ENCODE measurements at regions not wholly inside any gene's neighbourhood (a gene's known extent, or its start where the extent isn't known, plus 50 kb on each side); places are given as distances from the start of the nearest gene placed in this dataset.

- peaks cover 12% of the 10 kb centered on the region for H3K9me3 ChIP-seq (replicated peaks; ENCODE audit: control insufficient read depth, low read depth, low read length)
- no peak overlapping the region for H3K27ac ChIP-seq (ENCODE audit: low read length)
- H3K4me1 ChIP-seq (ENCODE audit: control insufficient read depth, insufficient read depth, low read length), result no peaks in the 10 kb centered on the region
- no peak overlapping the region for H3K4me3 ChIP-seq (ENCODE audit: low read length)
- no peak for DNase-seq
- WGBS (ENCODE audit: insufficient coverage), result 78% methylated on average over 1 of the region's 1 CpG
- H3K27me3 ChIP-seq (ENCODE audit: control insufficient read depth, insufficient read depth, low read length), result no peaks in the 10 kb centered on the region
- no peaks in the 10 kb centered on the region for H3K36me3 ChIP-seq (ENCODE audit: control insufficient read depth, insufficient read depth, low read length)
Observed at GRCh38 chr5:118653183-118653582, 335.2 kb downstream of the DTWD2 start.

GRCh38 chr5:118651002-118651401, 337.3 kb downstream of the DTWD2 start:
- Histone ChIP-seq H3K36me3 (ENCODE audit: control insufficient read depth, insufficient read depth, low read length) (no peaks in the 10 kb centered on the region), H3K4me3 (ENCODE audit: low read length) (no peak overlapping the region), H3K4me1 (ENCODE audit: control insufficient read depth, insufficient read depth, low read length) (no peaks in the 10 kb centered on the region), H3K9me3 (replicated peaks; ENCODE audit: control insufficient read depth, low read depth, low read length) (no peaks in the 10 kb centered on the region), H3K27ac (ENCODE audit: low read length) (no peak overlapping the region), H3K27me3 (ENCODE audit: control insufficient read depth, insufficient read depth, low read length) (no peaks in the 10 kb centered on the region)
- no peak for DNase-seq
- no CpG with 5 or more reads among the region's 3 CpGs for WGBS (ENCODE audit: insufficient coverage)

- Histone ChIP-seq H3K27ac (ENCODE audit: low read length) (no peak overlapping the region), H3K4me1 (ENCODE audit: control insufficient read depth, insufficient read depth, low read length) (no peaks in the 10 kb centered on the region)
Observed at GRCh38 chr5:118647587-118647986, 340.8 kb downstream of the DTWD2 start.

GRCh38 chr5:118646917-118647316, 341.4 kb downstream of the DTWD2 start:
- no peak for DNase-seq
- no peaks in the 10 kb centered on the region for H3K27me3 ChIP-seq (ENCODE audit: control insufficient read depth, insufficient read depth, low read length)
- no CpG with 5 or more reads among the region's 6 CpGs for WGBS (ENCODE audit: insufficient coverage)
- H3K4me3 ChIP-seq (ENCODE audit: low read length), result no peak overlapping the region
- no peak overlapping the region for H3K27ac ChIP-seq (ENCODE audit: low read length)
- no peaks in the 10 kb centered on the region for H3K4me1 ChIP-seq (ENCODE audit: control insufficient read depth, insufficient read depth, low read length)
- H3K9me3 ChIP-seq (replicated peaks; ENCODE audit: control insufficient read depth, low read depth, low read length), result peaks cover 2% of the 10 kb centered on the region
- H3K36me3 ChIP-seq (ENCODE audit: control insufficient read depth, insufficient read depth, low read length), result no peaks in the 10 kb centered on the region

More at GRCh38 chr5:118647587-118647986, 340.8 kb downstream of the DTWD2 start:
- no peak for DNase-seq
- WGBS (ENCODE audit: insufficient coverage), result 61% methylated on average over 3 of the region's 7 CpGs
- no peak overlapping the region for H3K4me3 ChIP-seq (ENCODE audit: low read length)
- no peaks in the 10 kb centered on the region for H3K27me3 ChIP-seq (ENCODE audit: control insufficient read depth, insufficient read depth, low read length)
- H3K36me3 ChIP-seq (ENCODE audit: control insufficient read depth, insufficient read depth, low read length), result no peaks in the 10 kb centered on the region
- H3K9me3 ChIP-seq (replicated peaks; ENCODE audit: control insufficient read depth, low read depth, low read length), result peaks cover 2% of the 10 kb centered on the region

DNA sequence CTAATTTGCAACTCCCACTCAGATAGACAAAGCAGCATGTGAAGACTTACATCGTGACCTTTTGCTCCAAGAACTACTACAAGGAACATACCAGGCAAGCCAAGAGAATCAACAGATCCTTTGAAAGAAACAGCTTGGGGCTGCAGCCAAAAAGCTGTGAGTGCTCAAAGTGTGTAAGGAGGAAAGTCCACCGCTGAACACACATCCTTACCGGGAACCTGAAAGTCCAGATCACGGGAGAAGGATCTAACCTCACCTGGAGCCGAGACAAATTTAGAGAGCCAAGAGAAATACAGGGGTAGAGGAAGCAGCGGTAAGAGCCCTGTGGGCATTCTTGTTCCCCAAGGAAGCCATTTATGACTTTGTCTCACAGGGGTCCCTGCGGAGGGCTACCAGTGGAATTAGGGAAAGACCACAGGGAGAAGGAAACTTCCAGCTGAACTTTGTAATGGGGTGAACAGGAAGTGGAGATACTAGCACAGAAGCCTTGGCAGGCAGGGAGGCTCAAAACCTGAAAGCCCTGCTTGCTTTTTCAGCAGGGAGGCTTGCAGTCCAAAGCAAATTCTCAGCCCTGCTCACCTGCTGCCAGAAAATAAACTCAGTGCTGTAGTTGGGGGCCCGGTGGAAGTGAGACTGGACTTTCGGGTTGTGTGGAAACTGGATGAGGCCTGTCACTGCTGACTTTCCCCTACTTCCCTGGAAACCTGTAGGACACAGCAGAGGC, 350.2 kb downstream of the DTWD2 start:
- Histone ChIP-seq H3K27me3 (ENCODE audit: control insufficient read depth, insufficient read depth, low read length) (no peaks in the 10 kb centered on the region), H3K36me3 (ENCODE audit: control insufficient read depth, insufficient read depth, low read length) (no peaks in the 10 kb centered on the region), H3K27ac (ENCODE audit: low read length) (no peak overlapping the region), H3K4me1 (ENCODE audit: control insufficient read depth, insufficient read depth, low read length) (no peaks in the 10 kb centered on the region), H3K4me3 (ENCODE audit: low read length) (no peak overlapping the region), H3K9me3 (replicated peaks; ENCODE audit: control insufficient read depth, low read depth, low read length) (peaks cover 6% of the 10 kb centered on the region)
- no peak for DNase-seq
- 84% methylated on average over 8 of the region's 9 CpGs for WGBS (ENCODE audit: insufficient coverage)

GRCh38 chr5:118628660-118629354, 359.5 kb downstream of the DTWD2 start:
- H3K4me3 ChIP-seq (ENCODE audit: low read length), result no peak overlapping the region
- peaks cover 4% of the 10 kb centered on the region for H3K9me3 ChIP-seq (replicated peaks; ENCODE audit: control insufficient read depth, low read depth, low read length)
- peak; percentile 20 for DNase-seq
- no peaks in the 10 kb centered on the region for H3K4me1 ChIP-seq (ENCODE audit: control insufficient read depth, insufficient read depth, low read length)
- H3K36me3 ChIP-seq (ENCODE audit: control insufficient read depth, insufficient read depth, low read length), result no peaks in the 10 kb centered on the region
- H3K27me3 ChIP-seq (ENCODE audit: control insufficient read depth, insufficient read depth, low read length), result no peaks in the 10 kb centered on the region
- 34% methylated on average over 2 of the region's 4 CpGs for WGBS (ENCODE audit: insufficient coverage)
- H3K27ac ChIP-seq (ENCODE audit: low read length), result no peak overlapping the region

DNA sequence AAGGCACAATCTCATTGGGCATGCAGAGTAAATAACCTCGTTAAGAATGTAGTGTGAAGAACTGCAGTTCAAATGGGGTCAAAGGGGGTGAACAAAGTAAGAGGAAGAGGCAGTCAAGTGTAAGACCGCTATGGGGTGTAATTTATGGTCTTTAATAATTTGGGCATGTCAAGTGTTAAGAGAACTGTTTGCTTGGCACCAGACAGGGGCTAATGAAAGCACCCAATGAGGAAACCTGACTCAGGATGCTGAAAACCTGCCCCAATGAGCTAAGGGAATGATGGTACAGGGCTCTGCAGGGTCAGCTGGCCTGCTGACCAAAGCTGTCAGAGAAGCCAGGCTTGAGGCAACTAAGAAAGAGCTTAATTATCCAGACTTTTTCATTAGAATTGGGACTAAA, 368.1 kb downstream of the DTWD2 start:
- Histone ChIP-seq H3K4me1 (ENCODE audit: control insufficient read depth, insufficient read depth, low read length) (no peaks in the 10 kb centered on the region), H3K36me3 (ENCODE audit: control insufficient read depth, insufficient read depth, low read length) (no peaks in the 10 kb centered on the region), H3K27ac (ENCODE audit: low read length) (no peak overlapping the region), H3K4me3 (ENCODE audit: low read length) (no peak overlapping the region), H3K9me3 (replicated peaks; ENCODE audit: control insufficient read depth, low read depth, low read length) (no peaks in the 10 kb centered on the region), H3K27me3 (ENCODE audit: control insufficient read depth, insufficient read depth, low read length) (no peaks in the 10 kb centered on the region)
- 58% methylated on average over 2 of the region's 2 CpGs for WGBS (ENCODE audit: insufficient coverage)
- no peak for DNase-seq

- Histone ChIP-seq H3K9me3 (replicated peaks; ENCODE audit: control insufficient read depth, low read depth, low read length) (no peaks in the 10 kb centered on the region), H3K4me1 (ENCODE audit: control insufficient read depth, insufficient read depth, low read length) (no peaks in the 10 kb centered on the region), H3K27ac (ENCODE audit: low read length) (no peak overlapping the region), H3K36me3 (ENCODE audit: control insufficient read depth, insufficient read depth, low read length) (no peaks in the 10 kb centered on the region), H3K4me3 (ENCODE audit: low read length) (no peak overlapping the region), H3K27me3 (ENCODE audit: control insufficient read depth, insufficient read depth, low read length) (no peaks in the 10 kb centered on the region)
- no CpG with 5 or more reads among the region's 3 CpGs for whole genome bisulfite sequencing (ENCODE audit: insufficient coverage)
- DNase-seq, result no peak
Observed at GRCh38 chr5:118619823-118620222, 368.5 kb downstream of the DTWD2 start.

GRCh38 chr5:118616281-118616680, 372.1 kb downstream of the DTWD2 start:
- Histone ChIP-seq H3K4me3 (ENCODE audit: low read length) (no peak overlapping the region), H3K9me3 (replicated peaks; ENCODE audit: control insufficient read depth, low read depth, low read length) (peaks cover 2% of the 10 kb centered on the region), H3K4me1 (ENCODE audit: control insufficient read depth, insufficient read depth, low read length) (no peaks in the 10 kb centered on the region), H3K27me3 (ENCODE audit: control insufficient read depth, insufficient read depth, low read length) (no peaks in the 10 kb centered on the region), H3K36me3 (ENCODE audit: control insufficient read depth, insufficient read depth, low read length) (no peaks in the 10 kb centered on the region), H3K27ac (ENCODE audit: low read length) (no peak overlapping the region)
- no CpG with 5 or more reads among the region's 2 CpGs for WGBS (ENCODE audit: insufficient coverage)
- no peak for DNase-seq

- no peak overlapping the region for H3K27ac ChIP-seq (ENCODE audit: low read length)
- H3K4me1 ChIP-seq (ENCODE audit: control insufficient read depth, insufficient read depth, low read length), result no peaks in the 10 kb centered on the region
- no peaks in the 10 kb centered on the region for H3K36me3 ChIP-seq (ENCODE audit: control insufficient read depth, insufficient read depth, low read length)
- no peak for DNase-seq
- H3K9me3 ChIP-seq (replicated peaks; ENCODE audit: control insufficient read depth, low read depth, low read length), result peaks cover 2% of the 10 kb centered on the region
- no peak overlapping the region for H3K4me3 ChIP-seq (ENCODE audit: low read length)
- 51% methylated on average over 3 of the region's 9 CpGs for WGBS (ENCODE audit: insufficient coverage)
- no peaks in the 10 kb centered on the region for H3K27me3 ChIP-seq (ENCODE audit: control insufficient read depth, insufficient read depth, low read length)
Observed at GRCh38 chr5:118614731-118615456, 373.5 kb downstream of the DTWD2 start.

Measured in muscle of leg (tissue), 3 donors.